ENCODE measurements at regions not wholly inside any gene's neighbourhood (a gene's known extent, or its start where the extent isn't known, plus 50 kb on each side); places are given as distances from the start of the nearest gene placed in this dataset.

GRCh38 chr4:71687056-71687455 lies 96.8 kb downstream of the GC start:
- no peak for TF ChIP-seq CTCF (conservative IDR thresholded peaks at IDR 0.05)
- TF ChIP-seq EZH2 (IDR thresholded peaks at IDR 0.05; ENCODE audit: low read depth), result no peak

Measured in PC-9 (cell line).